Gastroesophageal sphincter (tissue), 4 donors: ENCODE measurements at regions not wholly inside any gene's neighbourhood (a gene's known extent, or its start where the extent isn't known, plus 50 kb on each side); places are given as distances from the start of the nearest gene placed in this dataset.
A peak's percentile ranks its signal among the peaks of the same experiment; 100 is the strongest.
"Not testable (repeated sequence)": the region's sequence is repeated elsewhere in the genome, so short reads cannot be mapped to it uniquely, and the experiment has no call there.

Source experiments
- ATAC-seq: fragments of 150-250 bp; one replicate; pipeline ENCODE4 v1.9.1; 2016; ENCODE audit warnings: mild to moderate bottlenecking, moderate library complexity
- H3K27ac ChIP-seq, 4 donors: fragments of 200-600 bp; sonication (generic) in 3 of 4; 1 replicate in 3 of 4; 2 replicates in 1 of 4; pipeline ENCODE4 v1.5.1; 2016 to 2019
- H3K27me3 ChIP-seq: fragments of 200-600 bp; sonication (generic); one replicate; pipeline ENCODE4 v1.5.1; 2019
- H3K36me3 ChIP-seq, 2 donors: fragments of 200-600 bp; sonication (generic); one replicate each; pipeline ENCODE4 v1.5.1; 2019; ENCODE audit warnings: control low read depth in 1 of 2
- H3K4me1 ChIP-seq, 3 donors: fragments of 200-600 bp; sonication (generic); 1 replicate in 2 of 3; 2 replicates in 1 of 3; pipeline ENCODE4 v1.5.1; 2016 to 2019; ENCODE audit warnings: control low read depth in 2 of 3
- H3K4me3 ChIP-seq, 2 donors: fragments of 200-600 bp; sonication (generic); one replicate each; pipeline ENCODE4 v1.5.1; 2019; ENCODE audit warnings: mild to moderate bottlenecking in 1 of 2, moderate library complexity in 1 of 2
- H3K9me3 ChIP-seq, 3 donors: fragments of 200-600 bp; sonication (generic); one replicate each; pipeline ENCODE4 v1.5.1; 2017 to 2019; ENCODE audit warnings: control low read depth in 2 of 3
- EP300 ChIP-seq: sonication (generic); formaldehyde crosslinking; IDR thresholded peaks from one replicate; pipeline ENCODE4 v1.6.1; 2017; ENCODE audit warnings: antibody characterized with exemption, mild to moderate bottlenecking
- POLR2A ChIP-seq, 2 donors: fragments of 450-650 bp; IDR thresholded peaks; one replicate each; pipeline ENCODE4 v1.6.1; 2017; ENCODE audit warnings: antibody characterized with exemption in 2 of 2, mild to moderate bottlenecking in 2 of 2, moderate library complexity in 1 of 2
- POLR2AphosphoS5 ChIP-seq: sonication (generic); formaldehyde crosslinking; IDR thresholded peaks from one replicate; pipeline ENCODE4 v1.6.1; 2017; ENCODE audit warnings: antibody characterized with exemption
- WGBS, 2 donors: methylation state at CpG; one replicate each; pipeline ENCODE4 v1.1.5; 2018; ENCODE audit warnings: low coverage in 1 of 2; 5-methylcytosine and 5-hydroxymethylcytosine counted together
- TF ChIP-seq, protein P1 (sequence below), 4 experiments: fragments of 200-600 bp in 2 of 4; fragments of 450-650 bp in 2 of 4; sonication (generic) in 1 of 4; IDR thresholded peaks; one replicate each; pipeline ENCODE4 v1.5.1; 2017 to 2019; ENCODE audit warnings: antibody characterized with exemption in 4 of 4, mild to moderate bottlenecking in 2 of 4, moderate library complexity in 2 of 4

DNA sequence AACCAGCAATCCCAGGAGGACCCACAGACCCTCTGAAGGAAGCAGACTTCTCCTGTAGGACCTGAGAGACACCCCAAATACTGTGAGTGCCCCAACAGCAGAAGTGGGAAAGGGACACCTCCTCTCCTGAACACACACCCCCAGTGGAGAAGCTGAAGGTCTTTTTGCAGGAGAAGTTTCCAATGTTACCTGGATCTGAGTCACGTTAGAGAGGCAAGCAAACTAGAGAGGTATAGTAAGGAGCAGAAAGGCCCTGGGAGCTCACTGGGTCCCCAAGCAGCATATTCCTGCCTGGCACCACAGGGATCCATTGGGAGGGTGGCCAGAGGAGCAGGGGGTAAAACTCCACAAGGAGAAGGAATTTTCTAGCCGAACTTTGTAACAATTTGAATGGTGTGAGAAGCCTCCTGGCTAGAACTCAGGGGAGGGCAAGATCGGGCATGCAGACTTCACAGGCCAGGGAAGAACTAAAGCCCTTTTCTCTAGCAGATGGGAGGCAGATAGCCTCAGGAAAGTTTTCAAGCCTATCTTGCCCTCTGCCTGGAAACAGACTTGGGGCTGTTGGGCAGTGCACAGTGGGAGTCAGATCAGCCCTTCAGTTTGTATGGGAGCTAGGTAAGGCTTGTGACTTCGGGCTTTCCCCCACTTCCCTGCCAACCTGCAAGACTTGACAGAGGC is 68.2 kb upstream of the SSTR4 start:
- no peak overlapping the region for H3K4me3 ChIP-seq
- H3K27me3 ChIP-seq, result peaks cover 18% of the 10 kb centered on the region
- ATAC-seq, result no peak
- H3K9me3 ChIP-seq, result no peaks in the 10 kb centered on the region
- H3K36me3 ChIP-seq, result no peaks in the 10 kb centered on the region
- H3K27ac ChIP-seq, result no peak overlapping the region
- H3K4me1 ChIP-seq, result no peaks in the 10 kb centered on the region
- TF ChIP-seq, protein P1, sequence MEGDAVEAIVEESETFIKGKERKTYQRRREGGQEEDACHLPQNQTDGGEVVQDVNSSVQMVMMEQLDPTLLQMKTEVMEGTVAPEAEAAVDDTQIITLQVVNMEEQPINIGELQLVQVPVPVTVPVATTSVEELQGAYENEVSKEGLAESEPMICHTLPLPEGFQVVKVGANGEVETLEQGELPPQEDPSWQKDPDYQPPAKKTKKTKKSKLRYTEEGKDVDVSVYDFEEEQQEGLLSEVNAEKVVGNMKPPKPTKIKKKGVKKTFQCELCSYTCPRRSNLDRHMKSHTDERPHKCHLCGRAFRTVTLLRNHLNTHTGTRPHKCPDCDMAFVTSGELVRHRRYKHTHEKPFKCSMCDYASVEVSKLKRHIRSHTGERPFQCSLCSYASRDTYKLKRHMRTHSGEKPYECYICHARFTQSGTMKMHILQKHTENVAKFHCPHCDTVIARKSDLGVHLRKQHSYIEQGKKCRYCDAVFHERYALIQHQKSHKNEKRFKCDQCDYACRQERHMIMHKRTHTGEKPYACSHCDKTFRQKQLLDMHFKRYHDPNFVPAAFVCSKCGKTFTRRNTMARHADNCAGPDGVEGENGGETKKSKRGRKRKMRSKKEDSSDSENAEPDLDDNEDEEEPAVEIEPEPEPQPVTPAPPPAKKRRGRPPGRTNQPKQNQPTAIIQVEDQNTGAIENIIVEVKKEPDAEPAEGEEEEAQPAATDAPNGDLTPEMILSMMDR (IDR thresholded peaks at IDR 0.05), result no peak
- no peak for TF ChIP-seq EP300
- no peak for TF ChIP-seq POLR2AphosphoS5
- no peak for TF ChIP-seq POLR2A (IDR thresholded peaks at IDR 0.05)
- WGBS, 2 donors, result 62% methylated on average over 3 of the region's 4 CpGs; no CpG with 5 or more reads in 1 of the 2 donors

DNA sequence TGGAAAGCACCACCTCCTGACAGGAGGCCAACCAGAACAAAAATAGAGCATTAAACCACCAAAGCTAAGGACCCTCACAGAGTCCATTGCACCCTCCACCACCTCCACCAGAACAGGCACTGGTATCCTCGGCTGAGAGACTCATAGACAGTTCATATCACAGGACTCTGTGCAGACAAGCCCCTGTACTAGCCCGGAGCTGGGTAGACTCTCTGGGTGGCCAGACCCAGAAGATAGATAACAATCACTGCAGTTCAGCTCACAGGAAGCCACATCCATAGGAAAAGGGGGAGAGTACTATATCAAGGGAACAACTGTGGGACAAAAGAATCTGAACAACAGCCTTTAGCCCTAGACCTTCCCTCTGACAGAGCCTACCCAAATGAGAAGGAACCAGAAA is 67.4 kb upstream of the SSTR4 start:
- not testable (repeated sequence) for H3K36me3 ChIP-seq, H3K4me3 ChIP-seq, H3K27ac ChIP-seq, ATAC-seq, H3K4me1 ChIP-seq, H3K9me3 ChIP-seq
- peaks cover 18% of the 10 kb centered on the region for H3K27me3 ChIP-seq
- no CpG with 5 or more reads among the region's 2 CpGs for WGBS, 2 donors

- peaks cover 18% of the 10 kb centered on the region for H3K27me3 ChIP-seq
- not testable (repeated sequence) for H3K9me3 ChIP-seq, ATAC-seq, H3K4me3 ChIP-seq, H3K4me1 ChIP-seq, H3K36me3 ChIP-seq, H3K27ac ChIP-seq
- 63 to 75% methylated on average over 1 of the region's 1 CpG for WGBS, 2 donors
Measured at GRCh38 chr20:22969031-22969430, 66.1 kb upstream of the SSTR4 start.

DNA sequence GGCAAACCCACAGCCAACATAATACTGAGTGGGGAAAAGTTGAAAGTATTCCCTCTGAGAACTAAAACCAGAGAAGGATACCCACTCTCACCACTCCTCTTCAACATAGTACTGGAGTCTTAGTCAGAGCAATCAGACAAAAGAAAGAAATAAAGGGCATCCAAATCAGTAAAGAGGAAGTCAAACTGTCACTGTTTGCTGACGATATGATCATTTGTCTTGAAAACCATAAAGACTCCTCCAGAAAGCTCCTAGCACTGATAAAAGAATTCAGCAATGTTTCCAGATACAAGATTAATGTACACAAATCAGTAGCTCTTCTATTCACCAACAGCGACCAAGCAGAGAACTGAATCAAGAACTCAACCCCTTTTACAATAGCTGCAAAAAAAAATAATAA is 64.0 kb upstream of the SSTR4 start:
- not testable (repeated sequence) for H3K27ac ChIP-seq, H3K9me3 ChIP-seq, H3K4me3 ChIP-seq, H3K4me1 ChIP-seq, ATAC-seq, H3K36me3 ChIP-seq
- H3K27me3 ChIP-seq, result peaks cover 16% of the 10 kb centered on the region
- WGBS, 2 donors, result 61 to 89% methylated on average over 2 of the region's 2 CpGs

DNA sequence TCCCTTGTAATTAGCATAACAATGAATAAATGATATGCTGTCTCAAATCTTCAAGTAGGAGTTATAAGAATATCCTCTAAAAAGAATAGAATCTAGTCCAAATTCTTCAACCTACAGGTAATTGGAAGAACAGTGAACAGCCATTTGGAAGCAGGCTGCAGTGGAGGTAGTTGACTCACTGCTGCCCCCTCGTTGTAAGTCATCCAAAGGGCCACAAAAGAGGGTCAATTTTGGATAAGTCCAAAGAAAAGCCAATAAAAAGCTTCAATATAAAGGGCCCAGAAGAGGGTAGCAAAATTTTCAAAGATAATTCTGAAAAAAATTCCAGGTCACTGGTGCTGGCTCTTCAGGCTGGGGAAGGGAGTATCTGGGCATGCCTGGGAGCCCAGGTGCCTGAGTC is 60.8 kb upstream of the SSTR4 start:
- TF ChIP-seq, protein P1 (IDR thresholded peaks at IDR 0.05), result no peak
- TF ChIP-seq POLR2A (IDR thresholded peaks at IDR 0.05), result no peak
- TF ChIP-seq POLR2AphosphoS5, result no peak
- TF ChIP-seq EP300, result no peak
- Histone ChIP-seq H3K4me3 (no peak overlapping the region), H3K9me3 (no peaks in the 10 kb centered on the region), H3K36me3 (no peaks in the 10 kb centered on the region), H3K27me3 (no peaks in the 10 kb centered on the region), H3K4me1 (peaks cover 0 to 11% (median 5%) of the 10 kb centered on the region in 3 donors), H3K27ac (no peak overlapping the region)
- WGBS, 2 donors, result 9 to 13% methylated on average over 1 of the region's 1 CpG
- no peak for ATAC-seq

DNA sequence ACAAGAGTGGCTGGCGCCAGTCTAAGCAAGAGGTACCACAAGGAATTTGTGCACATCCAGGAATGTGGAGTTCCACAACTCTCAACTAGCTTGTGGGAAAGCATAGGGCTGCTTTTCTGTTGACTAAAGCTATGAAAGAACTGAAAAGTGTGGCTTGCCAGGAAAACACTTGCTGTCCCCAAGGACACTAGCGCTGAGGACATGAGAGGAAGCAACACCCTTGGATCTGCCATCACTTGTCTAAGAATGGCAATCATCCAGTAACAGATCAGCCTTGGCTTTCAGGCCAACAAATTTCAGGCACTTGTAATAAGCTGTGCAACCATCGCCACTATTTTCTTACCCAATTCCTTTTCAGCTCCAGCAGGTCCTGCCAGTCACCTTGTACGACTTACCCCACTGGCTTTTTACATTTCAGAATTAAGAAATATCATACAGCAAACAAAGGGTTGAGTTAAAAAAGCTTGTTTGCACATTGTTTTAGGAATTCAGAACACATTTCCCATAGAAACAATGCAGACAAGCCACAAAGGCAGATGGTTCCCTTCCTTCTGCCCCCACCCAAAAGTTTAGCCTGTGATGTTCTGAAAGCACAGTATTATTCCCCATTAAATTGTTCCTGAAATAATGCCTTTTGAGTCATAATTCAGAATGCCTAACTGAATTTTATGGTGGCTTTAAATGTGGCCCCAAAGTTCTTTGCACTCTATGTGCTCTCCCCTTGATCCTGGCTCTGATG is 57.9 kb upstream of the SSTR4 start:
- peak overlapping the region in 3 of 4 donors; percentile 1 to 37 (median 5) for H3K27ac ChIP-seq
- 51 to 58% methylated on average over 4 of the region's 4 CpGs for WGBS, 2 donors
- peak; percentile 87 for ATAC-seq

DNA sequence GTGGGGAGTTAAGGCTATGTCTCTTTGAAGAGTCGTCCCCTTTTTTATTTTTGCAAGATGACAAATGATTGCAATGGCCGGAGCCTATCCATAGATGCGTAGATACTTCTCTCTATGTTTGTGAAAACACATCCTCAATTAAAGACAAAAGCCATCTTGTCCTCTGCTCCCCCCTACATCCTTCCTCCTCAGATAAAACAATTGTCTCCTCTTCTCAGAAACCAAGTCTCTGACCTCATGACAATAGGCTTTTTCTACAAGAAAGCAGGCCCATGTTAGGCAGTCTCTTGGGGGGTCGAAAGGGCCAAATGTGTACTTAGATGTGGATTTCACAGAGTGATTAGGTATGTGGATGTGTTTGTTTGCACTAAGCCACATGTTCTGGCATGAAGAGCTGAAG is 51.1 kb upstream of the SSTR4 start:
- no peak overlapping the region for H3K27ac ChIP-seq
- H3K27me3 ChIP-seq, result peaks cover 5% of the 10 kb centered on the region
- ATAC-seq, result no peak
- no peaks in the 10 kb centered on the region for H3K36me3 ChIP-seq
- no peak overlapping the region for H3K4me3 ChIP-seq
- WGBS, 2 donors, result 57 to 70% methylated on average over 2 to 4 of the region's 4 CpGs
- H3K9me3 ChIP-seq, result no peaks in the 10 kb centered on the region
- no peak for TF ChIP-seq POLR2A (IDR thresholded peaks at IDR 0.05)
- TF ChIP-seq, protein P1 (IDR thresholded peaks at IDR 0.05), result no peak
- no peak for TF ChIP-seq EP300
- H3K4me1 ChIP-seq, result no peaks in the 10 kb centered on the region

More for the DNA sequence above, 57.9 kb upstream of the SSTR4 start:
- TF ChIP-seq EP300, result no peak
- peak; percentile 50 for TF ChIP-seq POLR2AphosphoS5
- no peaks in the 10 kb centered on the region for H3K9me3 ChIP-seq
- H3K36me3 ChIP-seq, result no peaks in the 10 kb centered on the region
- H3K4me3 ChIP-seq, result no peak overlapping the region
- H3K27me3 ChIP-seq, result no peaks in the 10 kb centered on the region
- peaks cover 0 to 11% (median 5%) of the 10 kb centered on the region in 3 donors for H3K4me1 ChIP-seq
